GM23338 (cell line): ENCODE measurements at regions not wholly inside any gene's neighbourhood (a gene's known extent, or its start where the extent isn't known, plus 50 kb on each side); places are given as distances from the start of the nearest gene placed in this dataset.

Experiments
- ATAC-seq: fragments of 200-7000 bp; cut with Tn5 transposase; 3 replicates; pipeline ENCODE4 v1.9.1; 2020
- DNase-seq: peaks from one replicate; pipeline ENCODE4 v3.0.0-alpha.2; 2015; ENCODE audit warnings: low spot score
- H2AFZ ChIP-seq: fragments of 200-600 bp; sonication (generic); 2 replicates; pipeline ENCODE4 v1.8.0; 2016; ENCODE audit warnings: antibody characterized with exemption, mild to moderate bottlenecking, moderate library complexity
- H3F3A ChIP-seq: fragments of 200-600 bp; sonication (generic); replicated peaks from 2 replicates; pipeline ENCODE4 v1.8.0; 2017; ENCODE audit warnings: antibody characterized with exemption, mixed run types, low read depth
- H3K27ac ChIP-seq: fragments of 200-600 bp; sonication (generic); 2 replicates; pipeline ENCODE4 v1.6.1; 2016; ENCODE audit warnings: low read depth
- H3K27me3 ChIP-seq: fragments of 200-600 bp; sonication (generic); 2 replicates; pipeline ENCODE4 v1.8.0; 2016; ENCODE audit warnings: mild to moderate bottlenecking, mixed run types, moderate library complexity; ENCODE audit not compliant: insufficient read depth
- H3K36me3 ChIP-seq: fragments of 200-600 bp; sonication (generic); 2 replicates; pipeline ENCODE4 v1.8.0; 2016; ENCODE audit warnings: mild to moderate bottlenecking; ENCODE audit not compliant: insufficient read depth
- H3K4me1 ChIP-seq: fragments of 200-600 bp; sonication (generic); 2 replicates; pipeline ENCODE4 v1.8.0; 2016; ENCODE audit warnings: mild to moderate bottlenecking, moderate library complexity; ENCODE audit not compliant: insufficient read depth
- H3K4me2 ChIP-seq: fragments of 200-600 bp; sonication (generic); 2 replicates; pipeline ENCODE4 v1.7.1; 2017; ENCODE audit warnings: mixed run types
- H3K4me3 ChIP-seq: fragments of 200-600 bp; sonication (generic); 2 replicates; pipeline ENCODE4 v1.6.1; 2016; ENCODE audit warnings: mixed run types
- H3K79me2 ChIP-seq: fragments of 200-600 bp; sonication (generic); replicated peaks from 2 replicates; pipeline ENCODE4 v1.8.0; 2017; ENCODE audit warnings: mild to moderate bottlenecking; ENCODE audit not compliant: insufficient read depth
- H3K9me2 ChIP-seq: fragments of 200-600 bp; sonication (generic); 2 replicates; pipeline ENCODE4 v1.8.0; 2017; ENCODE audit not compliant: insufficient read depth
- H4K20me1 ChIP-seq: fragments of 200-600 bp; sonication (generic); replicated peaks from 2 replicates; pipeline ENCODE4 v1.8.0; 2017; ENCODE audit warnings: mild to moderate bottlenecking; ENCODE audit not compliant: insufficient read depth
- H3K27ac Mint-ChIP-seq: 2 replicates; pipeline ENCODE4 v1.8.0; 2020; ENCODE audit warnings: inconsistent platforms, mild to moderate bottlenecking, moderate library complexity, mixed read lengths
- H3K27me3 Mint-ChIP-seq: 3 replicates; pipeline ENCODE4 v1.8.0; 2022; ENCODE audit warnings: low read depth, mild to moderate bottlenecking, moderate library complexity, mixed read lengths, inconsistent platforms; ENCODE audit not compliant: insufficient read depth, poor library complexity
- H3K36me3 Mint-ChIP-seq: 3 replicates; pipeline ENCODE4 v1.8.0; 2021; ENCODE audit warnings: low read depth, mild to moderate bottlenecking, inconsistent platforms, moderate library complexity, mixed read lengths
- H3K4me1 Mint-ChIP-seq: 3 replicates; pipeline ENCODE4 v1.8.0; 2020; ENCODE audit warnings: mild to moderate bottlenecking, inconsistent platforms, mixed read lengths
- H3K4me3 Mint-ChIP-seq: 3 replicates; pipeline ENCODE4 v1.8.0; 2021; ENCODE audit warnings: moderate library complexity, mild to moderate bottlenecking, inconsistent platforms, mixed read lengths
- H3K9me3 Mint-ChIP-seq: 3 replicates; pipeline ENCODE4 v1.8.0; 2020; ENCODE audit warnings: moderate library complexity, mild to moderate bottlenecking, inconsistent platforms, mixed read lengths
- CREB1 ChIP-seq: fragments of 250-450 bp; sonication (Bioruptor Pico); IDR thresholded peaks from 2 replicates; pipeline ENCODE4 v1.5.0; 2020; ENCODE audit warnings: low read depth, mild to moderate bottlenecking, moderate library complexity
- EZH2 ChIP-seq: fragments of 200-600 bp; sonication (generic); IDR thresholded peaks from one replicate; pipeline ENCODE4 v1.8.0; 2017; ENCODE audit warnings: antibody characterized with exemption, mild to moderate bottlenecking, low read depth; ENCODE audit not compliant: unreplicated experiment
- EZH2phosphoT487 ChIP-seq: fragments of 200-600 bp; sonication (generic); IDR thresholded peaks from one replicate; pipeline ENCODE4 v1.8.1; 2018; ENCODE audit warnings: antibody characterized with exemption; ENCODE audit not compliant: unreplicated experiment
- JUNB ChIP-seq: IDR thresholded peaks from one replicate; pipeline ENCODE4 v1.6.1; 2016; ENCODE audit warnings: antibody characterized with exemption; ENCODE audit not compliant: unreplicated experiment
- NANOG ChIP-seq: IDR thresholded peaks from 2 replicates; pipeline ENCODE4 v1.6.1; 2016; ENCODE audit warnings: antibody characterized with exemption, borderline replicate concordance
- POLR2AphosphoS5 ChIP-seq: IDR thresholded peaks from 2 replicates; pipeline ENCODE4 v1.6.1; 2016; ENCODE audit warnings: antibody characterized with exemption, low read depth
- REST ChIP-seq: IDR thresholded peaks from one replicate; pipeline ENCODE4 v1.6.1; 2018; ENCODE audit warnings: antibody characterized with exemption; ENCODE audit not compliant: unreplicated experiment
- STAT1 ChIP-seq: IDR thresholded peaks from one replicate; pipeline ENCODE4 v1.6.1; 2016; ENCODE audit warnings: antibody characterized with exemption; ENCODE audit not compliant: unreplicated experiment
- ZNF114 ChIP-seq: fragments of 250-450 bp; sonication (Bioruptor Pico); IDR thresholded peaks from 2 replicates; pipeline ENCODE4 v1.5.0; 2020; ENCODE audit warnings: mild to moderate bottlenecking, moderate library complexity
- ZNF331 ChIP-seq: fragments of 250-450 bp; sonication (Bioruptor Pico); IDR thresholded peaks from 2 replicates; pipeline ENCODE4 v1.5.0; 2020; ENCODE audit warnings: low read depth, mild to moderate bottlenecking, moderate library complexity
- ZNF462 ChIP-seq: fragments of 250-450 bp; sonication (Bioruptor Pico); IDR thresholded peaks from 2 replicates; pipeline ENCODE4 v1.5.0; 2020; ENCODE audit warnings: mild to moderate bottlenecking, moderate library complexity
- TF ChIP-seq, protein P1 (sequence below), 2 experiments: fragments of 200-600 bp in 1 of 2; sonication (generic) in 1 of 2; conservative IDR thresholded peaks; 2 replicates each; pipeline versions ENCODE4 v1.5.1 to v1.6.1; 2016 to 2017; ENCODE audit warnings: antibody characterized with exemption in 2 of 2, low read depth in 2 of 2, mild to moderate bottlenecking in 2 of 2, moderate library complexity in 1 of 2
- TF ChIP-seq, protein P2 (sequence below): IDR thresholded peaks from 2 replicates; pipeline ENCODE4 v1.6.1; 2016; ENCODE audit warnings: antibody characterized with exemption

DNA sequence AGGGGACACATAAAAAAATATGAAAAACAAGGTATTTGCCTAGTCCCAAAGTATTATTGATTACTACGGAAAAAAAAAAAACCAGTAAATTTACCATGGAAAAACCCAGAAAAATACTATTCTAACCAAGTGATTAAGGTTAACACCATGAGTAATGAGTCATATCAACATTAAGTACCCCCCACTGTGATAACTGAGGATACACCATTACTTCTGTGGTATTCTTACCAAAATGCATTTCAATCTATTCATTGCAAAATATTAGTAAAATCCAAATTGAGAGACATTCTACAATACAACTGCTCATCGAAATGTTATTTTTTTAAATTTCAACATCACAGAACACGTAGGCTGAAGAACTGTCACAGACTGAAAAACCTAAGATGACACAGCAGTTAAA is 669.8 kb downstream of the ZEB2 start:
- Histone ChIP-seq H3K27ac (no peak overlapping the region), H3K4me3 (no peak overlapping the region), H3K36me3 (no peaks in the 10 kb centered on the region), H3K27me3 (no peaks in the 10 kb centered on the region), H2AFZ (no peak overlapping the region), H4K20me1 (no peaks in the 10 kb centered on the region), H3K4me1 (0 out of 2 replicates have a peak, but pooled peaks cover 4% of the 10 kb centered on the region), H3F3A (no peaks in the 10 kb centered on the region), H3K4me2 (no peak overlapping the region), H3K9me2 (no peaks in the 10 kb centered on the region), H3K79me2 (no peaks in the 10 kb centered on the region)
- Mint-ChIP-seq H3K4me3 (no peak overlapping the region), H3K36me3 (no peaks in the 10 kb centered on the region), H3K9me3 (no peaks in the 10 kb centered on the region), H3K27ac (no peak overlapping the region), H3K4me1 (peaks cover 8% of the 10 kb centered on the region), H3K27me3 (peaks cover 5% of the 10 kb centered on the region)
- ATAC-seq (no peak), DNase-seq (no peak)
- TF ChIP-seq NANOG: no peak
- no peak for TF ChIP-seq ZNF331 (CRISPR knock-in tag)
- no peak for TF ChIP-seq CREB1 (CRISPR knock-in tag)
- TF ChIP-seq STAT1: no peak
- TF ChIP-seq, protein P1, sequence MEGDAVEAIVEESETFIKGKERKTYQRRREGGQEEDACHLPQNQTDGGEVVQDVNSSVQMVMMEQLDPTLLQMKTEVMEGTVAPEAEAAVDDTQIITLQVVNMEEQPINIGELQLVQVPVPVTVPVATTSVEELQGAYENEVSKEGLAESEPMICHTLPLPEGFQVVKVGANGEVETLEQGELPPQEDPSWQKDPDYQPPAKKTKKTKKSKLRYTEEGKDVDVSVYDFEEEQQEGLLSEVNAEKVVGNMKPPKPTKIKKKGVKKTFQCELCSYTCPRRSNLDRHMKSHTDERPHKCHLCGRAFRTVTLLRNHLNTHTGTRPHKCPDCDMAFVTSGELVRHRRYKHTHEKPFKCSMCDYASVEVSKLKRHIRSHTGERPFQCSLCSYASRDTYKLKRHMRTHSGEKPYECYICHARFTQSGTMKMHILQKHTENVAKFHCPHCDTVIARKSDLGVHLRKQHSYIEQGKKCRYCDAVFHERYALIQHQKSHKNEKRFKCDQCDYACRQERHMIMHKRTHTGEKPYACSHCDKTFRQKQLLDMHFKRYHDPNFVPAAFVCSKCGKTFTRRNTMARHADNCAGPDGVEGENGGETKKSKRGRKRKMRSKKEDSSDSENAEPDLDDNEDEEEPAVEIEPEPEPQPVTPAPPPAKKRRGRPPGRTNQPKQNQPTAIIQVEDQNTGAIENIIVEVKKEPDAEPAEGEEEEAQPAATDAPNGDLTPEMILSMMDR (conservative IDR thresholded peaks at IDR 0.05; ENCODE audit: low read depth in 2 of 2): no peak
- no peak for TF ChIP-seq EZH2
- no peak for TF ChIP-seq ZNF114 (CRISPR knock-in tag)
- TF ChIP-seq ZNF462 (CRISPR knock-in tag): no peak
- TF ChIP-seq JUNB: no peak
- TF ChIP-seq EZH2phosphoT487: no peak
- TF ChIP-seq POLR2AphosphoS5: no peak
- TF ChIP-seq, protein P2, sequence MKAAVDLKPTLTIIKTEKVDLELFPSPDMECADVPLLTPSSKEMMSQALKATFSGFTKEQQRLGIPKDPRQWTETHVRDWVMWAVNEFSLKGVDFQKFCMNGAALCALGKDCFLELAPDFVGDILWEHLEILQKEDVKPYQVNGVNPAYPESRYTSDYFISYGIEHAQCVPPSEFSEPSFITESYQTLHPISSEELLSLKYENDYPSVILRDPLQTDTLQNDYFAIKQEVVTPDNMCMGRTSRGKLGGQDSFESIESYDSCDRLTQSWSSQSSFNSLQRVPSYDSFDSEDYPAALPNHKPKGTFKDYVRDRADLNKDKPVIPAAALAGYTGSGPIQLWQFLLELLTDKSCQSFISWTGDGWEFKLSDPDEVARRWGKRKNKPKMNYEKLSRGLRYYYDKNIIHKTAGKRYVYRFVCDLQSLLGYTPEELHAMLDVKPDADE: no peak
- no peak for TF ChIP-seq REST
